ENCODE measurements at regions not wholly inside any gene's neighbourhood (a gene's known extent, or its start where the extent isn't known, plus 50 kb on each side); places are given as distances from the start of the nearest gene placed in this dataset.

GRCh38 chr12:85568395-85569103 is 267.7 kb downstream of the RASSF9 start:
- Mint-ChIP-seq H3K36me3 (ENCODE audit: low read depth) (no peaks in the 10 kb centered on the region), H3K4me3 (ENCODE audit: unreplicated experiment) (no peak overlapping the region), H3K4me1 (ENCODE audit: low read depth) (peaks cover 7% of the 10 kb centered on the region), H3K27me3 (ENCODE audit: low read depth) (peaks cover 14% of the 10 kb centered on the region), H3K27ac (ENCODE audit: unreplicated experiment) (no peak overlapping the region), H3K9me3 (ENCODE audit: low read depth) (no peaks in the 10 kb centered on the region)
- no peak for TF ChIP-seq CTCF (IDR thresholded peaks at IDR 0.05)
- DNase-seq (ENCODE audit: low spot score), result no peak

GRCh38 chr12:85569261-85569660 is 266.9 kb downstream of the RASSF9 start:
- peaks cover 10% of the 10 kb centered on the region for H3K4me1 Mint-ChIP-seq (ENCODE audit: low read depth)
- no peaks in the 10 kb centered on the region for H3K36me3 Mint-ChIP-seq (ENCODE audit: low read depth)
- H3K9me3 Mint-ChIP-seq (ENCODE audit: low read depth), result no peaks in the 10 kb centered on the region
- peaks cover 12% of the 10 kb centered on the region for H3K27me3 Mint-ChIP-seq (ENCODE audit: low read depth)
- no peak for TF ChIP-seq CTCF (IDR thresholded peaks at IDR 0.05)
- H3K27ac Mint-ChIP-seq (ENCODE audit: unreplicated experiment), result no peak overlapping the region
- H3K4me3 Mint-ChIP-seq (ENCODE audit: unreplicated experiment), result no peak overlapping the region
- no peak for DNase-seq (ENCODE audit: low spot score)

- H3K27me3 Mint-ChIP-seq (ENCODE audit: low read depth), result peaks cover 3% of the 10 kb centered on the region
- no peaks in the 10 kb centered on the region for H3K36me3 Mint-ChIP-seq (ENCODE audit: low read depth)
- no peak overlapping the region for H3K27ac Mint-ChIP-seq (ENCODE audit: unreplicated experiment)
- no peak for DNase-seq (ENCODE audit: low spot score)
- H3K4me3 Mint-ChIP-seq (ENCODE audit: unreplicated experiment), result no peak overlapping the region
- TF ChIP-seq CTCF (IDR thresholded peaks at IDR 0.05), result no peak
- H3K9me3 Mint-ChIP-seq (ENCODE audit: low read depth), result no peaks in the 10 kb centered on the region
- peaks cover 10% of the 10 kb centered on the region for H3K4me1 Mint-ChIP-seq (ENCODE audit: low read depth)
Observed at GRCh38 chr12:85572956-85573355, 263.3 kb downstream of the RASSF9 start.

GRCh38 chr12:85573635-85574214 is 262.5 kb downstream of the RASSF9 start:
- no peak for TF ChIP-seq CTCF (IDR thresholded peaks at IDR 0.05)
- Mint-ChIP-seq H3K9me3 (ENCODE audit: low read depth) (no peaks in the 10 kb centered on the region), H3K4me1 (ENCODE audit: low read depth) (peaks cover 10% of the 10 kb centered on the region), H3K4me3 (ENCODE audit: unreplicated experiment) (no peak overlapping the region), H3K27me3 (ENCODE audit: low read depth) (peaks cover under 1% of the 10 kb centered on the region), H3K27ac (ENCODE audit: unreplicated experiment) (no peak overlapping the region), H3K36me3 (ENCODE audit: low read depth) (no peaks in the 10 kb centered on the region)
- no peak for DNase-seq (ENCODE audit: low spot score)

- no peak overlapping the region for H3K27ac Mint-ChIP-seq (ENCODE audit: unreplicated experiment)
- peaks cover 10% of the 10 kb centered on the region for H3K4me1 Mint-ChIP-seq (ENCODE audit: low read depth)
- H3K36me3 Mint-ChIP-seq (ENCODE audit: low read depth), result peaks cover under 1% of the 10 kb centered on the region
- peaks cover 4% of the 10 kb centered on the region for H3K27me3 Mint-ChIP-seq (ENCODE audit: low read depth)
- H3K4me3 Mint-ChIP-seq (ENCODE audit: unreplicated experiment), result no peak overlapping the region
- no peak for TF ChIP-seq CTCF (IDR thresholded peaks at IDR 0.05)
- no peaks in the 10 kb centered on the region for H3K9me3 Mint-ChIP-seq (ENCODE audit: low read depth)
- DNase-seq (ENCODE audit: low spot score), result no peak
Observed at GRCh38 chr12:85574291-85574690, 261.9 kb downstream of the RASSF9 start.

Measured in chondrocyte (in vitro differentiated cells).